HG02642 (cell line): ENCODE measurements at regions not wholly inside any gene's neighbourhood (a gene's known extent, or its start where the extent isn't known, plus 50 kb on each side); places are given as distances from the start of the nearest gene placed in this dataset.
"Not testable (repeated sequence)": the region's sequence is repeated elsewhere in the genome, so short reads cannot be mapped to it uniquely, and the experiment has no call there.

Experiments used
- ATAC-seq: cut with Tn5 transposase; IDR thresholded peaks from one replicate; pipeline ENCODE4 v1.9.1; 2021; ENCODE audit warnings: mild to moderate bottlenecking; ENCODE audit not compliant: unreplicated experiment, poor library complexity

GRCh38 chr22:49007013-49007653, 820.5 kb downstream of the BRD1 start:
- ATAC-seq: no peak

GRCh38 chr22:49006207-49007012, 821.3 kb downstream of the BRD1 start:
- no peak for ATAC-seq

GRCh38 chr22:49005557-49005956, 822.1 kb downstream of the BRD1 start:
- no peak for ATAC-seq

- ATAC-seq: no peak
Measured at GRCh38 chr22:49004484-49005399, 822.9 kb downstream of the BRD1 start.

- not testable (repeated sequence) for ATAC-seq
Measured at GRCh38 chr22:48997605-48998004, 830.1 kb downstream of the BRD1 start.

GRCh38 chr22:48993655-48994054, 834.0 kb downstream of the BRD1 start:
- no peak for ATAC-seq

- ATAC-seq: no peak
Measured at GRCh38 chr22:48984639-48985038, 843.0 kb downstream of the BRD1 start.

- ATAC-seq: no peak
Measured at GRCh38 chr22:48982321-48982905, 845.3 kb downstream of the BRD1 start.

- no peak for ATAC-seq
Measured at GRCh38 chr22:48981371-48982061, 846.2 kb downstream of the BRD1 start.

- ATAC-seq: no peak
Measured at GRCh38 chr22:48980918-48981317, 846.8 kb downstream of the BRD1 start.

- ATAC-seq: no peak
Measured at GRCh38 chr22:48980409-48980808, 847.3 kb downstream of the BRD1 start.

GRCh38 chr22:48979482-48979881, 848.2 kb downstream of the BRD1 start:
- no peak for ATAC-seq

GRCh38 chr22:48976556-48977535, 850.8 kb downstream of the BRD1 start:
- ATAC-seq: no peak

- ATAC-seq: no peak
Measured at GRCh38 chr22:48975886-48976285, 851.8 kb downstream of the BRD1 start.

- ATAC-seq: no peak
Measured at GRCh38 chr22:48975316-48975741, 852.3 kb downstream of the BRD1 start.

GRCh38 chr22:48974443-48975315, 853.0 kb downstream of the BRD1 start:
- ATAC-seq: no peak

- ATAC-seq: no peak
Measured at GRCh38 chr22:48973694-48974041, 854.0 kb downstream of the BRD1 start.
